GM18858 (cell line): ENCODE measurements at regions not wholly inside any gene's neighbourhood (a gene's known extent, or its start where the extent isn't known, plus 50 kb on each side); places are given as distances from the start of the nearest gene placed in this dataset.

Source experiments
- ATAC-seq: cut with Tn5 transposase; IDR thresholded peaks from one replicate; pipeline ENCODE4 v1.9.1; 2021; ENCODE audit not compliant: unreplicated experiment

DNA sequence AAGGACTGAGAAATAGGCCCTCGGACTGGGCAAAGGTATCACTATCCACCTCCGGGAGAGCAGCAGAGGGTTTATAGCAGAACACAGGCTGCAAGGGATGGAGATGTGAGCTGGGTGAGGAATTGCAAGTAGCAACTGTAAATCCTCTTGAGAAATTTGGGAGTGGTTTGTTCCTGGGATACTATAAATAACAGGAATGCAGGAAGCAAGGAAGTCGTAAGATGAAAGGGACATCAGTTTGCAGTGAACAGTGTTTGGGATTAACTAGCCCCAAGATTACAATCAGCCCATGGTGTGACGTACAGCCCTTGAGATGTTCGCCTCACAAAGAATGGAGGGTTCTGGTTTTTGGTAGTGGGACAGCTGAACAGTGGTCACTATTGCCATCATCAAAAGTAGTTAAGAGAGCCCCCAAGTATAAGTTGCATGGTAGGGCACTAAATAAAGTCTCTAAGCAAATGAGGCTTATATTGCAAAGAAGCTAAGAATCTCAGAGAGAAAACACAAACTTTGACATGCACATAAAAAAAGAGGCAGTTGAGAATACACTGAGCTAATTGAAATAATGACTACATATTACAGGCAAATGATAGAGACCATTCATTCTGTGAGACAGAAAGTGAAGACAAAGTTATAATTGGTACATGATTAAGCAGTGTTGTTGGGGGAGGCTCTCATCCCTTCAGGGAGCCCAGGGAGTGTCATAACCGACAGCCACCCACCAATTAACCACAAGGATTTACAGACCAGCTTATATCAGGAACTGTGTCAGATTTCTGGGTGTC is 362.5 kb upstream of the ACVR2A start:
- ATAC-seq: no peak

- no peak for ATAC-seq
Observed at GRCh38 chr2:147479358-147479757, 365.5 kb upstream of the ACVR2A start.

- ATAC-seq: no peak
Observed at GRCh38 chr2:147473075-147473474, 371.8 kb upstream of the ACVR2A start.

- ATAC-seq: no peak
Observed at GRCh38 chr2:147471126-147471525, 373.7 kb upstream of the ACVR2A start.

DNA sequence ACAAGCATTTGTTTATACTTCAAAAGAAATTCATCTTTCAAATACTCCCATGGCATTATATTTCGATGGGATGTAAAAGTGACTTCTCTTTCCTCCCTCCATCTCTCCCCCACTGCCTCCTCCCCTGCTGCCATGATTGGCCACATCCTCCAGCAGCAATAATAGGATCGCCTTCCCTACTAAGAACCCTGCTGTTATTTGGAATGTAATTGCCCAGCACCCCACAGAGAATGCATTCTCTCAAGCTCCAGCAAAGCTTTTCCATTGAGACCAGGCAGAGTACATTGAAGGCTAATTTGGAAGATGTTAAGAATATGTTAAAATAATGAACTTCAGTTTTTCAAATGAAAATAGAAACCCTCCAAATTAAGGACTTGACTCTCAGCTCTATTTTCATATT is 375.4 kb upstream of the ACVR2A start:
- no peak for ATAC-seq

- no peak for ATAC-seq
Observed at GRCh38 chr2:147468963-147469362, 375.9 kb upstream of the ACVR2A start.

DNA sequence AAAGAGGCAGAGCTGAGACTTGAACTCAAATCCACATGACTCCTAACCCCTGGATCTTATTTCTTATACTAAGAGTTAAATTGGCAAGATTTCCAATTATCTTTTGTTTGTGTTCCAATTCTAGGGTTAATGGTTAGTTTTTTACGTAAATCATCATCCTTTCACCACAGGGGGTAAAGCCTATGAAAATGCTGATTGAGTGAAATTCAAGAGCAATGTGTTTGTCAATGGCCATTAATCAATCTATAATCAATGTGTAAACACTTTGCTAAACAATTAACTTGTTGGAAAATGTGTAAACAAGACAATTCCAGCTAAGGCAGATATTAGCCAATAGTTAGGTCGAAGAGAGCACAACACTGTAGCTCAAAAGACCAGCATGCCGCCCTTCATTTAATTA is 376.5 kb upstream of the ACVR2A start:
- ATAC-seq: no peak

DNA sequence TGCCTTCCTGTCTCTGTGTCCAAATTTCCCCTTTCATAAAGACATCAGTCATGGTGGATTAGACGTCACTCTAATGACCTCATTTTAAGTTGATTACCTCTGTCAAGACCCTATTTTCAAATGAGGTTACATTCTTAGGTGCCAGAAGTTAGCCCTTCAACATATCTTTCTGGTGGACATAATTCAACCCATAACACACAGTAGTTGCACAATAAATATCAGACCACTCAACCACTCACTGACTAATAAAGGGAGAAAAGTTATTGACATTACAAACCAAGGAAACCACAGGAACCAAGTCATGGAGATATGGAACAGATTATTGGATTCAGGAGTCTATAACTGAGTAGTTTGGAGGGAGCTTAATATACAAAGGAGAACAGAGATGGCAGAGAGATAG is 377.4 kb upstream of the ACVR2A start:
- ATAC-seq: no peak

DNA sequence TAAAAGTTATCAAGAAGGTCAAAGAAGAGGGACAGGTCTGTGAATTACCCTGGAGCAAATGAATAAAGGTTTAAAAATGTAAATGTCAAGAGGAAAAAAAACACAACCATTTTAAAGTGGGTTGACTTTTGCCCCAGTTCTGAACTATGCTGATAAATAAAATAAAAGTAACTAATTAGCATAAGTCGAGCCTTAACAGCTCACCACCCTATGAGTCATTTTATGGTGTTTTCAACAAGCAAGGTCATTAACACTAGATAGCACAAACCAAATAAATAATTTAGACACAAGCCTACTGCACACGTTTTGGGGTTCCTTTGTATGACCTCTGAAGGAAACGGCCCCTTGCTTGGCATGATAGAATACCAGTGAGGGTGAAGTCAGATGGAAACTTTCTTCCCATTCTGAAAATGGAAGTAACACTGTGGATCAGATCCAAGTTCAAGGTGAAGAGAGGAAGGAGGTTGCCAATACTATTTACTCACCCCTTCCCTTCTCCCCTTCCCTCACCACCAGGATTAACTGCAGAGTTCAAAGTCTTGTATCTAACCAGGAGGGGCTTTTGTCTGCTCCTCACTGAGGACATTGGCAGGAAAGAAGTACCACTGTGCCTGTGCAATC is 380.0 kb upstream of the ACVR2A start:
- no peak for ATAC-seq

- ATAC-seq: peak; percentile 90
Observed at GRCh38 chr2:147463881-147464520, 380.8 kb upstream of the ACVR2A start.

DNA sequence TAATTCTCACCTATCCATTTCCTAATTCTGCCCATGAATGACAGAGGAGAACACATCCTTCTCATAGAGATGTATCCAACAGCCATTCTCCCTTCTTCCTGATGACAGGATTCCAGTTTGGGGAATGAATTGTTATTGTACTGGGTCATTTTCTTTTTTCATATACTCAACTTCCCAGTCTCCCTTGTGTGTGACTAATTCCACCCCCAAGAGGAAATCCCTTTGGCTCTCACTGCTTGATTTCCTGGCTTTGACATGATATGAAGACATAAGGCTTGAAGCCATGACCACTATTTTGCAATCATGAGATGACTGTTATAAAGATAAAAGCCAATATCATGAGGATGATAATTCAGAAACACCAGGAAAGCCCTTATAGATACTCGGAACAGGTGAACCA is 384.7 kb upstream of the ACVR2A start:
- no peak for ATAC-seq

DNA sequence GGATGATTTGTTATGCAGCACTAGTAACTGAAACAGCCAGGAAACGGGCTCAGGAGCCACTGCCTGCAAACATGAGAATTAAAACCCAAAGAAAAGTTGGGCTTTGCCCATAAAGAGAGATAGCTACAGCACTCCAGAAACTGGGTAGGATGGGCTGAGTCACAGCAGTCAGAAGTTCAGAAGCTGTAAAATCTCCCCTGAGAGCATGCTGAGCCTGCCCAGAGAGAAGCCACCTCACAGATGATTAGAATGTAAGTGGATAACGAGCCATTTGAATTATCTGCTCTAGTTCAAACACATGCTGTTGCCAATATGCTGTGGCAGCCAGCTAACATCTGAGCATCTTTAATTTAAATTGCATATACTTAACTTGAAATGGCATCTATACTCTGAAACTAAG is 388.1 kb upstream of the ACVR2A start:
- no peak for ATAC-seq

DNA sequence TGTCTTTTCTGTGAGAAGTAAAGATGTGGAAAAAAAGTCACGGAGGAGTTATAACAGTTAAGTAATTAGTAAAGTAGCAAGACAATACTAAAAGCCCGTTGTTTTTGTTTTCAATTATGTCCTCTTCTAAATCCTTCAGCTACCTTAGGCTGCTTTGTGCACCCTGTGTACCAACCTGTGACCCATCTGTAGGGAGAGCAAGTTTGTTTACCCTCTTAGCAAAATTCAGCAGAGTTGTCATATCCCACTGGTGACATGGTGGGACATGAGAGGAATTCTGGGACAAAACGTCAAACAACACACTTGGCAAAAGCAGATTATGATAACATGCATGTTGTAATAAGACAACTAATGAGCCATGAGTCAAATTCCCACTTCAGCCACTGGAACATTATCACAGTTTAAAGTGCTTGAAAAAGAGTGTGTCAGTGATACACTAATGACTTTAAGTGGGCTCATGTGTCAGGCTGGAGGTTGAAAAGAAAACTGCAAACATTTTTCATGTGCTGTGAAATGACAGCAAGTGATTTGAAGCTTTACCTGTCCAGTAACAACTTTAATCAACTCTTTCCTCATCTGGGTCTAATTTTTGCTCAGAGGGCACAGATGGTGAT is 392.8 kb upstream of the ACVR2A start:
- ATAC-seq: no peak

DNA sequence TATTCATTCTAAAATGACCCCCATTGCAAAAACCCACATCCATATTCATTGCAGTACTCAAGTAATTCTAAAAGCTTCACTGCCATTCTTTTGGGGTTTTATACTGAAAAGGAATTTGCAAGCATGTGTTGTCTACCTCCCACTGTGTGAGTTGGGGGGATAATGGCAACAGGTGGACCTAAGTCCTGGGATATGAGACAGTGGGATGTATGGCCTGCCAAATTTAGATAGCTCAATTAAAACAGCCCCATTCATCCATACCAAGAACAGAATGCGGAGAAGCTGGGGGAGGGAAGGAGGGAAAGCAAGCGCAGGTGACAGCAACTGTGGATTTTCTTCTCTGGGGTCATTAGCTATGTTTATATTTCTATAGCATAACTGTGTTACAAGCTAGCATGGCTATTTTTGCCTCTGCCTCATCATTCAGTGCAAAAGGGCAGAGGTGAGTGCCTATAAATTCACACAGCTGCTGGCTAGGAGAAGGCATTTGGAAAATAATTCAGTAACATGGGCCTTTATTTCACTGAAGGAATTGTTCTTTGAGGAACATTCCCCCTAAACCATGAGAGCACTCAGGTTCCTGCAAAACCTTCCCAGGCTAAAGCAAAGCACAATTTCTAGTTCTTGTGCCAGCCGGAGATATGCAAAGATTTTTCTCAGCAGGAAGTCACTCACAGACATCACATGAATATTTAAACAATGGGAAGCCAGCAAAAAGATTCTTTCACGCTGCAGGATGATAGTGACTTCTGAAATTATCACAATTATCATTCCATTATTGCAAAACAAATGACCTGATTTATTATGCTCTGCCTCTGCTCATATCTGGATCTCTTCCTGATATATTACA is 393.9 kb upstream of the ACVR2A start:
- ATAC-seq: no peak

- ATAC-seq: no peak
Observed at GRCh38 chr2:147449323-147449991, 395.4 kb upstream of the ACVR2A start.

DNA sequence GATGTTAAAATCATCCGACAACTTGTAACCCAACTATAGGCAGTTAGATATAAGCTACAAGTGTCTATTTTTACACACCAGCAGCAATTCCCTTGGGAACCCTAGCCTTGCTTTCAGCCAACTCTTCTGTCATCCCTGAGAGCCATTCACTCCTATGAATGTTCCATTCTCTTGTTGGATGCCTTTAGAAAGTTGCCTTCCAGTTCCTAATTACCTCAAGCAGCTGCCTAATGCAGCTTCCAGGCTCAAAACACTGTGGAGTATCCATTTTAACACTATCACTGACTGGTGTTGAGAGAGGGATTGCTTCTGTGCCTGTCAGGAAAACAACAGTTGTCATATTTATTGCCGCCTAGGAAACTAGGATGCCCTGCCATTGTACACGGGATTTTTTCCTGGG is 402.0 kb upstream of the ACVR2A start:
- no peak for ATAC-seq

DNA sequence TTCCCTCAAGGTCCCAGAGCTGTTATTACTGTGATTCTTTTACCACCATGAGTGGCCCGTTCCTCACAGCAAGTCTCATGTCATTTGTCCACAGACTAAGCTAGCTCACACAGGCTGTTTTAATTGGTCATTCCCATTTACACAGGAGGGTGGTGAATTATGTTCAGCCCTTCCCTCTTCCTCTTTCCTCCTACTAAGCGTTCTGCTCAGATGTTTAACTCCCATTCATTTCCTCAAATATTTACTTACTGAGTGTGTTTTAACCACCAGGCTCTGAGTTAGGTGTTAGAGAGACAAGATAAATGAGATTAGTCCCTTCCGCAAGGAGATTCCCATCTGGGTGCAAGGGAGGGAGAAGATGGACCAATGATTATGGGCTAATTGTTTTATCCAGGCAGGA is 403.6 kb upstream of the ACVR2A start:
- no peak for ATAC-seq

DNA sequence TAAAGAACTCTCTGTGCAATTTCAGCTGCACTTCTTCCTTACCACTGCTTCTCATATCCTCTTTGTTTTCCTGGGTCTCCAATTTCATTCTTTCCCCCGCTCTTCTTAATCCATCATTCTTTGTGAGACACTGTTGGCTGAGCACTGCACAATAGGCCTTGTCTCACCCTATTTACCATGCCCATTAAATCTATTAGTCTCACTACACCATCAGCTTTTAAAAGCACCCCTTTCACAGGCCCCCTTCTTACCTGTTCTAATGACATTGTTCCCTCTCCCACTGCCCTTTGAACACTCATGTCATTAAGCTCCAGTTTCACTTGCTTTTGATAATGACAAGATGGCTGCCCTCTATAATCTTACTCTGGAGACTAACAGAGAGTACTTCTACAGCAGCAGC is 404.1 kb upstream of the ACVR2A start:
- ATAC-seq: no peak

DNA sequence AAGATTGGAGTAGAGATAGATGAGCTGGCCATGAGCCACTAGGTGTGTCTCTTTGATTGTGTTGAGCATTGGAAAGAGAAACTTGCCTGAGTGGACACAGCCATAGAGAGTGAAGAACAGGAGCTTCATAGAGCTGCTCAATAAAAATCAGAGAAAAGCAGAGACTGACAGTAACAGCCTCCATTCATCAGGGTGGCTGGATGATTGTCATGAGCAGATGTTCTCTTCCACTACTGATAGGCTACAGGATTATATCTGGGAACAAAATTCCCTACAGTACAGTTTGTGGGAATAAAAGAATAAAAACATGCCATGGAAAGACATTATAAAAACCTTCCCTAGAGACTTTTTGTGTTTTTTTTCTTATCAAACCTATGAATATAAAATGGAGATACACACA is 404.8 kb upstream of the ACVR2A start:
- ATAC-seq: no peak

DNA sequence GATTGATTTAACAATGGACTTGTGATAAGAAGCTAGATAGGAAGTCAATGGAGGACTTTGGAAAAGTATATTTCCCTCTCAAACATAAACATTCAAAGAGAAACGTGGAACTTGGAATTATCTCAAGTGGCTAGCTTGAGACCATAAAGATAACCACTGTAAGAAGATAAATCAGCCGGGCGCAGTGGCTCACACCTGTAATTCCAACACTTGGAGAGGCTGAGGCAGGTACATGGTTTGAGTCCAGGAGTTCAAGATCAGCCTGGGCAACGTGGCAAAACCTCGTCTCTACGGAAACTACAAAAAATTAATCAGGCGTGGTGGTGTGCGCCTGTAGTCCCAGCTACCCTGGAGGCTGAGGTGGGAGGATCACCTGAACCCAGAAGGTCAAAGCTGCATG is 405.9 kb upstream of the ACVR2A start:
- ATAC-seq: no peak
